ENCODE measurements at regions not wholly inside any gene's neighbourhood (a gene's known extent, or its start where the extent isn't known, plus 50 kb on each side); places are given as distances from the start of the nearest gene placed in this dataset.
"Not testable (repeated sequence)": the region's sequence is repeated elsewhere in the genome, so short reads cannot be mapped to it uniquely, and the experiment has no call there.

- no peak for DNase-seq (ENCODE audit: low spot score)
- no peak for TF ChIP-seq CTCF (IDR thresholded peaks at IDR 0.05; ENCODE audit: extremely low read depth, missing control alignments)
Measured at GRCh38 chr15:29994284-29994683, 88.5 kb upstream of the GOLGA8J start.

GRCh38 chr15:29990954-29991353 lies 91.8 kb upstream of the GOLGA8J start:
- no peak for TF ChIP-seq CTCF (IDR thresholded peaks at IDR 0.05; ENCODE audit: extremely low read depth, missing control alignments)
- no peak for DNase-seq (ENCODE audit: low spot score)

GRCh38 chr15:29990035-29990434 lies 92.7 kb upstream of the GOLGA8J start:
- TF ChIP-seq CTCF (IDR thresholded peaks at IDR 0.05; ENCODE audit: extremely low read depth, missing control alignments), result no peak
- no peak for DNase-seq (ENCODE audit: low spot score)

GRCh38 chr15:29988701-29989100 lies 94.1 kb upstream of the GOLGA8J start:
- no peak for DNase-seq (ENCODE audit: low spot score)
- TF ChIP-seq CTCF (IDR thresholded peaks at IDR 0.05; ENCODE audit: extremely low read depth, missing control alignments), result no peak

GRCh38 chr15:29986946-29987345 lies 95.8 kb upstream of the GOLGA8J start:
- no peak for TF ChIP-seq CTCF (IDR thresholded peaks at IDR 0.05; ENCODE audit: extremely low read depth, missing control alignments)
- no peak for DNase-seq (ENCODE audit: low spot score)

GRCh38 chr15:29978411-29979382 lies 104.1 kb upstream of the GOLGA8J start:
- TF ChIP-seq CTCF (IDR thresholded peaks at IDR 0.05; ENCODE audit: extremely low read depth, missing control alignments), result no peak
- DNase-seq (ENCODE audit: low spot score), result no peak

GRCh38 chr15:29974056-29974455 lies 108.7 kb upstream of the GOLGA8J start:
- DNase-seq (ENCODE audit: low spot score), result not testable (repeated sequence)

- no peak for TF ChIP-seq CTCF (IDR thresholded peaks at IDR 0.05; ENCODE audit: extremely low read depth, missing control alignments)
Measured at GRCh38 chr15:29972051-29972450, 110.7 kb upstream of the GOLGA8J start.

More at GRCh38 chr15:29972051-29972450, 110.7 kb upstream of the GOLGA8J start:
- no peak for DNase-seq (ENCODE audit: low spot score)

Measured in GM20000 (cell line).